ENCODE measurements at regions not wholly inside any gene's neighbourhood (a gene's known extent, or its start where the extent isn't known, plus 50 kb on each side); places are given as distances from the start of the nearest gene placed in this dataset.

- TF ChIP-seq ZNF462 (CRISPR knock-in tag; IDR thresholded peaks at IDR 0.05) (no peak), JUNB (IDR thresholded peaks at IDR 0.05; ENCODE audit: unreplicated experiment) (no peak), REST (IDR thresholded peaks at IDR 0.05; ENCODE audit: unreplicated experiment) (no peak), NANOG (IDR thresholded peaks at IDR 0.05; ENCODE audit: borderline replicate concordance) (no peak), EZH2 (IDR thresholded peaks at IDR 0.05; ENCODE audit: low read depth, unreplicated experiment) (no peak), ZNF331 (CRISPR knock-in tag; IDR thresholded peaks at IDR 0.05; ENCODE audit: low read depth) (no peak)
Measured at GRCh38 chr16:60642956-60643355, 1393.3 kb downstream of the CDH8 start (continued).
